ENCODE measurements at regions not wholly inside any gene's neighbourhood (a gene's known extent, or its start where the extent isn't known, plus 50 kb on each side); places are given as distances from the start of the nearest gene placed in this dataset.

- TF ChIP-seq POLR2A (IDR thresholded peaks at IDR 0.05), result no peak
- no peak for TF ChIP-seq CTCF (IDR thresholded peaks at IDR 0.05)
Observed at GRCh38 chr3:146300768-146301167, 49.9 kb upstream of the PLSCR4 start.

Measured in sigmoid colon (tissue), 3 donors.